ENCODE measurements at regions not wholly inside any gene's neighbourhood (a gene's known extent, or its start where the extent isn't known, plus 50 kb on each side); places are given as distances from the start of the nearest gene placed in this dataset.

GRCh38 chr9:106074006-106074405 lies 379.7 kb downstream of the TMEM38B start:
- TF ChIP-seq EZH2 (IDR thresholded peaks at IDR 0.05; ENCODE audit: borderline replicate concordance, insufficient read depth, low read length, poor library complexity, severe bottlenecking) (no peak), CTCF (IDR thresholded peaks at IDR 0.05; ENCODE audit: poor library complexity, severe bottlenecking) (no peak), EP300 (conservative IDR thresholded peaks at IDR 0.05; ENCODE audit: poor library complexity, severe bottlenecking) (no peak), REST (IDR thresholded peaks at IDR 0.05; ENCODE audit: borderline replicate concordance) (no peak), POLR2AphosphoS5 (IDR thresholded peaks at IDR 0.05) (no peak), RAD21 (conservative IDR thresholded peaks at IDR 0.05) (no peak), SMC3 (conservative IDR thresholded peaks at IDR 0.05; ENCODE audit: poor library complexity) (no peak), MXI1 (conservative IDR thresholded peaks at IDR 0.05; ENCODE audit: poor library complexity, severe bottlenecking) (no peak), TAF1 (IDR thresholded peaks at IDR 0.05; ENCODE audit: low read depth) (no peak)

Data from neural cell (in vitro differentiated cells).